Liver (tissue), 7 donors: ENCODE measurements at regions not wholly inside any gene's neighbourhood (a gene's known extent, or its start where the extent isn't known, plus 50 kb on each side); places are given as distances from the start of the nearest gene placed in this dataset.

Source experiments
- DNase-seq: peaks from one replicate; pipeline ENCODE4 v3.0.0-alpha.2; 2017; ENCODE audit warnings: low spot score
- H3K27ac ChIP-seq, 2 donors: one replicate each; pipeline ENCODE4 v1.7.0; 2013; ENCODE audit warnings: inconsistent platforms in 2 of 2, low read length in 2 of 2, control low read depth in 1 of 2, low read depth in 1 of 2, mild to moderate bottlenecking in 1 of 2
- H3K27me3 ChIP-seq, 4 donors: one replicate each; pipeline versions ENCODE4 v1.6.1 to v1.7.0; 2013; ENCODE audit warnings: low read length in 3 of 4, inconsistent platforms in 1 of 4, mild to moderate bottlenecking in 1 of 4, moderate library complexity in 1 of 4; ENCODE audit not compliant: control insufficient read depth in 4 of 4, insufficient read depth in 4 of 4
- H3K36me3 ChIP-seq, 4 donors: one replicate each; pipeline versions ENCODE4 v1.6.1 to v1.7.0; 2013; ENCODE audit warnings: low read length in 3 of 4, mild to moderate bottlenecking in 3 of 4, low read depth in 1 of 4, moderate library complexity in 1 of 4; ENCODE audit not compliant: control insufficient read depth in 4 of 4, insufficient read depth in 3 of 4
- H3K4me1 ChIP-seq, 4 donors: one replicate each; pipeline versions ENCODE4 v1.6.1 to v1.7.0; 2013; ENCODE audit warnings: low read length in 3 of 4, mild to moderate bottlenecking in 3 of 4, moderate library complexity in 1 of 4; ENCODE audit not compliant: control insufficient read depth in 4 of 4, insufficient read depth in 4 of 4
- H3K4me3 ChIP-seq, 3 donors: one replicate each; pipeline versions ENCODE4 v1.6.1 to v1.7.0; 2013; ENCODE audit warnings: low read length in 3 of 3, control low read depth in 1 of 3, low read depth in 1 of 3, mild to moderate bottlenecking in 1 of 3
- H3K9ac ChIP-seq, 2 donors: one replicate each; pipeline ENCODE4 v1.7.0; 2013; ENCODE audit warnings: low read length in 2 of 2, mild to moderate bottlenecking in 2 of 2, moderate library complexity in 2 of 2, control low read depth in 1 of 2, low read depth in 1 of 2
- H3K9me3 ChIP-seq, 4 donors: one replicate each; pipeline versions ENCODE4 v1.6.1 to v1.7.0; 2013; ENCODE audit warnings: low read length in 3 of 4; ENCODE audit not compliant: control insufficient read depth in 4 of 4
- FOXA2 ChIP-seq: IDR thresholded peaks from 2 replicates; pipeline ENCODE4 v1.6.1; 2016; ENCODE audit warnings: antibody characterized with exemption
- HNF4G ChIP-seq: IDR thresholded peaks from 2 replicates; pipeline ENCODE4 v1.6.1; 2016; ENCODE audit warnings: antibody characterized with exemption
- JUND ChIP-seq, 2 donors: IDR thresholded peaks; 2 replicates each; pipeline ENCODE4 v1.6.1; 2016; ENCODE audit warnings: antibody characterized with exemption in 2 of 2
- RXRA ChIP-seq, 2 donors: IDR thresholded peaks; 2 replicates each; pipeline ENCODE4 v1.6.1; 2017 to 2018; ENCODE audit warnings: antibody characterized with exemption in 2 of 2, mild to moderate bottlenecking in 1 of 2
- YY1 ChIP-seq: IDR thresholded peaks from 2 replicates; pipeline ENCODE4 v1.6.1; 2016; ENCODE audit warnings: antibody characterized with exemption, mild to moderate bottlenecking
- TF ChIP-seq, protein P1 (sequence below): IDR thresholded peaks from 2 replicates; pipeline ENCODE4 v1.6.1; 2016; ENCODE audit warnings: antibody characterized with exemption, mild to moderate bottlenecking
- TF ChIP-seq, protein P2 (sequence below): IDR thresholded peaks from 2 replicates; pipeline ENCODE4 v1.6.1; 2016; ENCODE audit warnings: antibody characterized with exemption
- TF ChIP-seq, protein P3 (sequence below): IDR thresholded peaks from 2 replicates; pipeline ENCODE4 v1.6.1; 2016; ENCODE audit warnings: antibody characterized with exemption
- TF ChIP-seq, protein P4 (sequence below): fragments of 150-350 bp; IDR thresholded peaks from 2 replicates; pipeline ENCODE4 v1.5.1; 2017; ENCODE audit warnings: improper control_type of control experiment, low read depth, low read length; ENCODE audit not compliant: missing input control
- donor health status: healthy.
- donor health status: healthy.
- donor health status: healthy.
- donor health status: healthy.

DNA sequence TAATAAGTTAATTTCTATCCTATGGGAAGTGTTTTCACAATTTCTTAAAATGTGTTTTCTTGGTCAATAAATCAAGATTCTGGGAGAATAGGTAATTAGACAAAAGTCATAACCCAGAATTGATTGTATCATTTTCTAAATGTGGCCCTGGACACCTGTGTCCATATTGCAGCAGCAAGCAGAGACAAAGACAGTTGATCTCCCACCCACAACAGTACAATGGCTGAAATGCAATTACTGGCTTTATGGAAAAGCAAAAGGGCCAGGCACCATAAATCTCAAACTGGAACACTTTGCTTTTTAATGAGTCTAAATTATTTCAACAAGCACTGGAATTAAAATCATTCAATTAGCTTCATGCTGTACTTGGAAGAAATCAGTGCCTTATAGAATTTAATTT lies 157.2 kb downstream of the ESM1 start:
- Histone ChIP-seq H3K9me3 (no peaks in the 10 kb centered on the region), H3K9ac (no peak overlapping the region), H3K4me3 (no peak overlapping the region), H3K27me3 (no peaks in the 10 kb centered on the region), H3K4me1 (no peaks in the 10 kb centered on the region), H3K27ac (no peak overlapping the region), H3K36me3 (no peaks in the 10 kb centered on the region)
- TF ChIP-seq, protein P1, sequence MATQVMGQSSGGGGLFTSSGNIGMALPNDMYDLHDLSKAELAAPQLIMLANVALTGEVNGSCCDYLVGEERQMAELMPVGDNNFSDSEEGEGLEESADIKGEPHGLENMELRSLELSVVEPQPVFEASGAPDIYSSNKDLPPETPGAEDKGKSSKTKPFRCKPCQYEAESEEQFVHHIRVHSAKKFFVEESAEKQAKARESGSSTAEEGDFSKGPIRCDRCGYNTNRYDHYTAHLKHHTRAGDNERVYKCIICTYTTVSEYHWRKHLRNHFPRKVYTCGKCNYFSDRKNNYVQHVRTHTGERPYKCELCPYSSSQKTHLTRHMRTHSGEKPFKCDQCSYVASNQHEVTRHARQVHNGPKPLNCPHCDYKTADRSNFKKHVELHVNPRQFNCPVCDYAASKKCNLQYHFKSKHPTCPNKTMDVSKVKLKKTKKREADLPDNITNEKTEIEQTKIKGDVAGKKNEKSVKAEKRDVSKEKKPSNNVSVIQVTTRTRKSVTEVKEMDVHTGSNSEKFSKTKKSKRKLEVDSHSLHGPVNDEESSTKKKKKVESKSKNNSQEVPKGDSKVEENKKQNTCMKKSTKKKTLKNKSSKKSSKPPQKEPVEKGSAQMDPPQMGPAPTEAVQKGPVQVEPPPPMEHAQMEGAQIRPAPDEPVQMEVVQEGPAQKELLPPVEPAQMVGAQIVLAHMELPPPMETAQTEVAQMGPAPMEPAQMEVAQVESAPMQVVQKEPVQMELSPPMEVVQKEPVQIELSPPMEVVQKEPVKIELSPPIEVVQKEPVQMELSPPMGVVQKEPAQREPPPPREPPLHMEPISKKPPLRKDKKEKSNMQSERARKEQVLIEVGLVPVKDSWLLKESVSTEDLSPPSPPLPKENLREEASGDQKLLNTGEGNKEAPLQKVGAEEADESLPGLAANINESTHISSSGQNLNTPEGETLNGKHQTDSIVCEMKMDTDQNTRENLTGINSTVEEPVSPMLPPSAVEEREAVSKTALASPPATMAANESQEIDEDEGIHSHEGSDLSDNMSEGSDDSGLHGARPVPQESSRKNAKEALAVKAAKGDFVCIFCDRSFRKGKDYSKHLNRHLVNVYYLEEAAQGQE = no peak
- TF ChIP-seq HNF4G (no peak), JUND (IDR thresholded peaks at IDR 0.05) (no peak)
- TF ChIP-seq, protein P2, sequence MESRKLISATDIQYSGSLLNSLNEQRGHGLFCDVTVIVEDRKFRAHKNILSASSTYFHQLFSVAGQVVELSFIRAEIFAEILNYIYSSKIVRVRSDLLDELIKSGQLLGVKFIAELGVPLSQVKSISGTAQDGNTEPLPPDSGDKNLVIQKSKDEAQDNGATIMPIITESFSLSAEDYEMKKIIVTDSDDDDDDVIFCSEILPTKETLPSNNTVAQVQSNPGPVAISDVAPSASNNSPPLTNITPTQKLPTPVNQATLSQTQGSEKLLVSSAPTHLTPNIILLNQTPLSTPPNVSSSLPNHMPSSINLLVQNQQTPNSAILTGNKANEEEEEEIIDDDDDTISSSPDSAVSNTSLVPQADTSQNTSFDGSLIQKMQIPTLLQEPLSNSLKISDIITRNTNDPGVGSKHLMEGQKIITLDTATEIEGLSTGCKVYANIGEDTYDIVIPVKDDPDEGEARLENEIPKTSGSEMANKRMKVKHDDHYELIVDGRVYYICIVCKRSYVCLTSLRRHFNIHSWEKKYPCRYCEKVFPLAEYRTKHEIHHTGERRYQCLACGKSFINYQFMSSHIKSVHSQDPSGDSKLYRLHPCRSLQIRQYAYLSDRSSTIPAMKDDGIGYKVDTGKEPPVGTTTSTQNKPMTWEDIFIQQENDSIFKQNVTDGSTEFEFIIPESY = no peak
- TF ChIP-seq, protein P3, sequence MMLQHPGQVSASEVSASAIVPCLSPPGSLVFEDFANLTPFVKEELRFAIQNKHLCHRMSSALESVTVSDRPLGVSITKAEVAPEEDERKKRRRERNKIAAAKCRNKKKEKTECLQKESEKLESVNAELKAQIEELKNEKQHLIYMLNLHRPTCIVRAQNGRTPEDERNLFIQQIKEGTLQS = no peak
- no peak for DNase-seq

DNA sequence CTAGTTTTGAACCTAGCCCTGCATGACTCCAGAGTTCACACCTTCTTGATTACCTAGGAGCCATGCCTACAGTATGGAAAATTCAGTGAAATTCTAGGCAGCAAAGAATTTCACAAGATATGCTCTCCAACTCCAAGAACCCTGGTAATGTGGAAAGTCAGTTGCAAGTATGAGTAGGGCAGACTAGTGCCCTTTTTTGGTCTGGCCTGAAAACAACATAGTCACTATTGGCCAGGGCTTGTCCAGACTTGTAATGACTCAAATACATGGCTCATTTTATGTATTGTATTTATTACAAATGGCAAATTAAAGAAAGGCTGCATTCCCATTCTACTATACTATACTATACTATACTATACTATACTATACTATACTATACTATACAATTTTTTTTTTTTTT lies 160.4 kb downstream of the ESM1 start:
- no peaks in the 10 kb centered on the region for H3K9me3 ChIP-seq

More for the DNA sequence above, 160.4 kb downstream of the ESM1 start:
- DNase-seq = no peak
- H3K9ac ChIP-seq = no peak overlapping the region
- no peak overlapping the region for H3K4me3 ChIP-seq
- no peaks in the 10 kb centered on the region for H3K27me3 ChIP-seq
- no peaks in the 10 kb centered on the region for H3K4me1 ChIP-seq
- no peaks in the 10 kb centered on the region for H3K36me3 ChIP-seq
- TF ChIP-seq RXRA (IDR thresholded peaks at IDR 0.05) (no peak), YY1 (no peak), FOXA2 (no peak)
- TF ChIP-seq, protein P1 = no peak
- TF ChIP-seq, protein P4, sequence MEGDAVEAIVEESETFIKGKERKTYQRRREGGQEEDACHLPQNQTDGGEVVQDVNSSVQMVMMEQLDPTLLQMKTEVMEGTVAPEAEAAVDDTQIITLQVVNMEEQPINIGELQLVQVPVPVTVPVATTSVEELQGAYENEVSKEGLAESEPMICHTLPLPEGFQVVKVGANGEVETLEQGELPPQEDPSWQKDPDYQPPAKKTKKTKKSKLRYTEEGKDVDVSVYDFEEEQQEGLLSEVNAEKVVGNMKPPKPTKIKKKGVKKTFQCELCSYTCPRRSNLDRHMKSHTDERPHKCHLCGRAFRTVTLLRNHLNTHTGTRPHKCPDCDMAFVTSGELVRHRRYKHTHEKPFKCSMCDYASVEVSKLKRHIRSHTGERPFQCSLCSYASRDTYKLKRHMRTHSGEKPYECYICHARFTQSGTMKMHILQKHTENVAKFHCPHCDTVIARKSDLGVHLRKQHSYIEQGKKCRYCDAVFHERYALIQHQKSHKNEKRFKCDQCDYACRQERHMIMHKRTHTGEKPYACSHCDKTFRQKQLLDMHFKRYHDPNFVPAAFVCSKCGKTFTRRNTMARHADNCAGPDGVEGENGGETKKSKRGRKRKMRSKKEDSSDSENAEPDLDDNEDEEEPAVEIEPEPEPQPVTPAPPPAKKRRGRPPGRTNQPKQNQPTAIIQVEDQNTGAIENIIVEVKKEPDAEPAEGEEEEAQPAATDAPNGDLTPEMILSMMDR = no peak
- TF ChIP-seq, protein P3 = no peak
- no peak overlapping the region for H3K27ac ChIP-seq
